HUDEP-2 (cell line): ENCODE measurements at regions not wholly inside any gene's neighbourhood (a gene's known extent, or its start where the extent isn't known, plus 50 kb on each side); places are given as distances from the start of the nearest gene placed in this dataset.
"Not testable (repeated sequence)": the region's sequence is repeated elsewhere in the genome, so short reads cannot be mapped to it uniquely, and the experiment has no call there.

Experiments used
- DNase-seq, 76 experiments: peaks; one replicate each; lab custom pipeline; 2025; ENCODE audit not compliant: unreplicated experiment in 76 of 76; lab: John Stamatoyannopoulos, UW

DNA sequence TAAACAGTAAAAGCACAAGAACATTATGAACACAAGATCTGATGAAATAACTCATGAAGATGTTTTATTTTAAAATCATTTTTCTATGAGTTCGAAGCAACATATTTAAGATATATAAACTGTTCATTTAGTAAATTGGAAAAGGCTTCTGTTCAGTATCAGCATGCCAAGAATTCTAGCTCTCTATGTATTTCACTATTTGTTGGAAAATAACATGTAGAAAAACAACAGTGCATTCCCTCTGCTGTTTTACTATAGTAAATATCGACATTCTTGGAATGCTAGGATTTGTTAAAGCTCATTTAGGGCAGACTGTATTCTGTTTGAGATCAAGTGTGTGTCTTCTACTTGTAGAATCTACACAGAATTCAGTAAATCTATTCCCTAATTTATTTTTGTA is 750.2 kb downstream of the CCDC85A start:
- DNase-seq, result no peak

GRCh38 chr2:56934866-56935265 is 751.1 kb downstream of the CCDC85A start:
- no peak for DNase-seq

DNA sequence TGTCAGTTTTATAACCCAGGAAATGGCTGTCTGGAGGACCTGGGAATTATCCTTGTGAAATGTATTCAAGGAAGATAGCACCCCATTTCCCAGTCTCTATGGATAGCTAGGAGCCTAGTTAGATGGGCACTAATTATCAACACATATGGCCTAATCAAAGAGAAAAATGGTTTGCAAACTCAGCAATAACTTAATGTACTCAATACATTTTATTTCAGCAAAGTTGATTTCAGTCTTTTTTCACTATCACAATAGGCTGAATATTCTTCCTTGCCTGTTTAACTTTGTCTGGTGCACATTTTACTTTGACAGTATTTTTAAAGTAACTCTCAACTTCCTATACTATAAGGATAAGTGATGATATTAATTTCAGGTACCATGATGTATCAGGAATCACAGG is 756.3 kb downstream of the CCDC85A start:
- no peak for DNase-seq

GRCh38 chr2:56952871-56953270 is 769.1 kb downstream of the CCDC85A start:
- no peak for DNase-seq

DNA sequence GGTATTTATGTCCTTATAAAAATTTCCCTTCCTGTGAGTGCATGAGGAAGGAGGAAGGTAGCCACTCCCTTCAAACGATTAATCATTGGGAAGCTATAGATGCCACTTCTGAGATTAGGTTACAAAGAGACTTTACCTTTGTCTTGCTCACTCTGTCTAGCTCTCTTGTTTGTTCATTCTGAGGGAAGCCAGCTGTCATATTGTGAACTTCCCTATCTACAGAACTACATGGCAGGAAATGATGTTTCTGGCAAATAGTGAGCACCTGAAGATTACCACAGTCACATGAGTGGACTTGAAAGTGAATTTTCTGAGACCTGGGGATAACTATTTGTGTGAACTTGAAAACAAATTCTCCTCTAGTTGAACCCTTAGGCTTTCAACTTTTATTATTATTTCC is 776.8 kb downstream of the CCDC85A start:
- no peak for DNase-seq

GRCh38 chr2:56962673-56963072 is 778.9 kb downstream of the CCDC85A start:
- no peak for DNase-seq

- no peak for DNase-seq
Measured at GRCh38 chr2:56969513-56969912, 785.7 kb downstream of the CCDC85A start.

GRCh38 chr2:56971383-56971974 is 787.7 kb downstream of the CCDC85A start:
- no peak for DNase-seq

GRCh38 chr2:56981554-56981953 is 797.8 kb downstream of the CCDC85A start:
- DNase-seq, result no peak

GRCh38 chr2:56985609-56986008 is 801.8 kb downstream of the CCDC85A start:
- DNase-seq, result no peak

GRCh38 chr2:57022496-57022895 is 838.7 kb downstream of the CCDC85A start:
- DNase-seq, result no peak

- DNase-seq, result no peak
Measured at GRCh38 chr2:57044931-57045635, 861.3 kb downstream of the CCDC85A start.

DNA sequence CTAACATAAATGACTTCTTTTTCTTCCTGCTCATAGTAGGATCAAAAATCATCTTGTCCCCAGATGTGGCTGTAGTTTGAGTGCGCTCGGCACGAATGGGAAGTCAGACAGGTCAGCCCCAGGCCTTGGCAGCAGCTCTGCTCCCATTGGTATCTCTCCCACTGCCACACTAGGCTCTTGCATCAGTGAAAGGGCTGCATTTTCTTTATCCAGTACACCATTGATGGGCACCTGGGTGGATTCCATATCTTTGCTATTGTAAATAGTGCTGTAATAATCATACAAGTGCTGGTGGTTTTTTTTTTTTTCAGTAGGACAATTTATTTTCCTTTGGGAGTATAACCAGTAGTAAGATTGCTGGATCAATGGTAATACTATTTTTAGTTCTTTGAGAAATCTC is 865.5 kb downstream of the CCDC85A start:
- no peak for DNase-seq

- DNase-seq, result no peak
Measured at GRCh38 chr2:57050007-57050406, 866.2 kb downstream of the CCDC85A start.

- DNase-seq, result not testable (repeated sequence)
Measured at GRCh38 chr2:57066301-57066700, 882.5 kb downstream of the CCDC85A start.

- no peak for DNase-seq
Measured at GRCh38 chr2:57075226-57075625, 891.4 kb downstream of the CCDC85A start.

DNA sequence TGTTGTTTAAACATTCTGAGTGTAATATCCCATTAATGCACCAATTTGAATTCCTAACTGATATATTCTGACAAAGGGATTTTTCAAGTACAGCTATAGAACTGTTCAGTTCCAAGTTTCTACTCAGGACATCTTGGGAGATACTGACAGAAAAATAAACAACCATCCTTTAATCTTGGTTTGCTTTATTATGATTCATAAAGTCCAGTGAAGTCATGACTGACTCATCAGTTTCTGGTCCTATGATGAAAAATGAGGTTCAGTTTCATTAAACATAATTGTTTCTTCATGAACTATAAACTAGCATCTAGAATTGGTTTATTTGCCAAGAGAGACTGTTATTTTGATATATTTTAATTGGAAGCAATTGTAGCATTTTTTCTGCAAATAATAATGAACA is 896.2 kb downstream of the CCDC85A start:
- no peak for DNase-seq

DNA sequence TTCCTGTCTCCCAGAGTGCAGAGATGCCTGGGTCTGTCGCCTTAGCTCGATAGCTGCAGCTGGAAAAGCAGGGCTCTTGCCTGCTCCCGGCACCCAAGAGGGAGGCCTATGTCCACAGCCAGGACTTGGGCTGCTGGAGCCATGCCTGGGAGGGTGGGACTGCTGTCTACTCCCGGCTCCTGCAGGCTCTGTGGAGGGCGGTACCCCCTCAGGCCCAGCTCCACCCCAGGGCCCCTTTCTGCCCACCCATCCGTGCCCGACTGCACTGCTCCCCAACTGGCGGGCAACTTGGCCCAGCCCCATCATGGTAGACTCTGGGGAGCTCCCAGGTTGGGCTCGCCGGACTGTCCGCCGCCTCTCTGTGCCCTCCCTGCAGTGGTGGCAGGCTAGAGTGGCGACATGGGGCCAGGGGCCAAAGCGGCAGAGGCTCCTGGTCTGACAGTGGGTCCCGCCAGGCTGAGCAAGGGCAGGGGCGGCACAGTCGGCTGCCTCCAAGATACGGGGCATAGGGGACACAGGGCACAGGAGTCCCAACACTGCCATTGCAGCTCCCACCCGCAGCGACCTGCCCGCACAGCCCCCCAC is 901.0 kb downstream of the CCDC85A start:
- DNase-seq, result no peak

DNA sequence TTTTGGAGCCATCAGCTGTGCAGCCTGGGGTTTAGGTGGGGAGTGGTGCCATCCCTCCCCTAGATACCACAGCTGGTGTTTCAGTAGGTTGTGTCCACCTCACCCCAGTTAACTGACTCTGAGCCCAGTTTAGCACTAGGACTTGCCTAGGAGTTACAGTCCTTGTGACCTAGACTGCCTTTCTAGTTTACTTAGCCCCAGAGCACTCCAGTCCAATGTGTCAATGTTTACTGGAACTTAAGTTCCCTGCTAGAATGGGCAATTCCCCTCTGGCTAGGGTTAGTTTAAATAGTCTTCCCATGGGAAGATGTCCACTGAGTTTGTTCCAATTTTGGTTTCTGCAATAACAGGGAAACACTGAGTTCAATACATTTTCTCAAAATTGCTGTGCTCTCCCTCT is 909.2 kb downstream of the CCDC85A start:
- no peak for DNase-seq

GRCh38 chr2:57097855-57098254 is 914.1 kb downstream of the CCDC85A start:
- no peak for DNase-seq

GRCh38 chr2:57100436-57100835 is 916.6 kb downstream of the CCDC85A start:
- no peak for DNase-seq

DNA sequence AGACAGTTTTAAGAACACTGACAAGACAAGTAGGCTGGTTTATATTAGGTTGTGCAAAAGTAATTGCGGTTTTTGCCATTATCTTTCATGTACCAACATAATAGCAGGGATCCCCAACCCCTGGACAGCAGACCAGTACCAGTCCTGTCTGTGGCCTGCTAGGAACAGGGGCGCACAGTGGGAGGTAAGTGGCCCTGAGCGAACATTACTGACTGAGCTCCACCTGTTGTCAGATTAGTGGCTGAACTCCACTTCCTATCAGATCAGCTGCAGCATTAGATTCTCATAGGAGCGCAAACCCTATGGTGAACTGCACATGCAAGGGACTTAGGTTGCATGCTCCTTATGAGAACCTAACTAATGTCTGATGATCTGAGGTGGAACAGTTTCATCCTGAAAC is 921.9 kb downstream of the CCDC85A start:
- DNase-seq, result no peak
